H1 (cell line): ENCODE measurements at regions not wholly inside any gene's neighbourhood (a gene's known extent, or its start where the extent isn't known, plus 50 kb on each side); places are given as distances from the start of the nearest gene placed in this dataset.

ENCODE experiments used
- ASH2L ChIP-seq: fragments of 200-600, 300-600 bp; sonication (generic); IDR thresholded peaks from one replicate; pipeline ENCODE4 v1.7.1; 2017; ENCODE audit warnings: low read length
- BRCA1 ChIP-seq: IDR thresholded peaks from 2 replicates; pipeline ENCODE4 v1.6.1; 2012; ENCODE audit warnings: low read depth, low read length, improper control_type of control experiment
- CHD2 ChIP-seq: IDR thresholded peaks from 2 replicates; pipeline ENCODE4 v1.6.1; 2012; ENCODE audit warnings: low read length, improper control_type of control experiment
- EZH2 ChIP-seq: fragments of 200-600 bp; sonication (generic); IDR thresholded peaks from 2 replicates; pipeline ENCODE4 v1.7.1; 2012; ENCODE audit warnings: low read depth, mild to moderate bottlenecking, moderate library complexity, low read length, inconsistent platforms; ENCODE audit not compliant: severe bottlenecking
- HDAC2 ChIP-seq, 2 experiments: fragments of 300-600 bp in 1 of 2; sonication (generic) in 1 of 2; IDR thresholded peaks; 2 replicates each; pipeline ENCODE4 v1.6.1; 2011 to 2012; ENCODE audit warnings: low read depth in 2 of 2, low read length in 2 of 2, mild to moderate bottlenecking in 2 of 2, moderate library complexity in 2 of 2, borderline replicate concordance in 1 of 2, inconsistent platforms in 1 of 2
- JUN ChIP-seq: IDR thresholded peaks from 2 replicates; pipeline ENCODE4 v1.6.1; 2011; ENCODE audit warnings: low read depth, mild to moderate bottlenecking, improper control_type of control experiment, low read length
- JUND ChIP-seq: IDR thresholded peaks from 2 replicates; pipeline ENCODE4 v1.6.1; 2011; ENCODE audit warnings: mild to moderate bottlenecking, improper control_type of control experiment, low read length
- NRF1 ChIP-seq: IDR thresholded peaks from 2 replicates; pipeline ENCODE4 v1.6.1; 2011; ENCODE audit warnings: mild to moderate bottlenecking, low read depth, low read length, improper control_type of control experiment
- RAD21 ChIP-seq, 2 experiments: IDR thresholded peaks in 1 of 2; conservative IDR thresholded peaks in 1 of 2; 2 replicates each; pipeline ENCODE4 v1.6.1; 2011; ENCODE audit warnings: low read depth in 2 of 2, low read length in 2 of 2, improper control_type of control experiment in 1 of 2, inconsistent platforms in 1 of 2, mild to moderate bottlenecking in 1 of 2, moderate library complexity in 1 of 2
- TF ChIP-seq, protein P1 (sequence below): IDR thresholded peaks from 2 replicates; pipeline ENCODE4 v1.6.1; 2012; ENCODE audit warnings: low read length, inconsistent platforms
- TF ChIP-seq, protein P2 (sequence below), 3 experiments: IDR thresholded peaks; 1 replicate in 2 of 3; 2 replicates in 1 of 3; pipeline versions ENCODE4 v1.5.1 to v1.6.1; 2011; ENCODE audit warnings: low read length in 3 of 3, mild to moderate bottlenecking in 3 of 3, inconsistent platforms in 2 of 3, low read depth in 1 of 3, moderate library complexity in 1 of 3; ENCODE audit not compliant: insufficient read depth in 1 of 3; ENCODE audit errors: control extremely low read depth in 1 of 3

DNA sequence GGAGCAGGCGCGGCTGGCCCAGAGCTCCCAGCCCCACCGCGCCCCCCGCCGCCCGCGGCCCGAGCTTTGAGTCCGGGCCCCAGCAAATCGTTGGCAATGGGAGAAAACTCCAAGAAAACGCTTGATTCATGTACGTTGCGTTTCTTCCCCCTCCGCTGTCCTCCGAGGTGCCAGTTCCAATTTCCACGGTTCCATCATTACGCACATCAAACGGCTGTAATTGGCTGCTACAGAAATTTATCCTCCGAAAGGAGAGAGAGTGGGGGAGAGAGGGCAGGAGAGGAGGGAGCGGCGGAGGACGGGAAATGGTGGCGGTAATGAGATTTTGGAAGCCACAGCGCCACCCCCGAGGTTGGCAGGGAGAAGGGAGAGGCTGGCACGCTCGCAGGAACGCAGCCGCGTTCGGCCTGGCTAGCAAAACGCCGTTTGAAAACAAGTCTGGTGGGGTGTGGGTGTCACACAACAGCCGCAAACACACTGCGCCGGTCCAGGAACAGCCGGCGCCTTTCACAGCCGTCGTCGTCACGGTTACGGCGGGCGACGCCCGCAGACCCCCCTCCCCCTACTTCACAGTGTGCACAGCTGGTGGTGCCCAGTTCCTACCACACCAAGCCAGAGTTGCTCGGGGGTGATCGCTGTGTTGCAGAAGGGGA is 57.5 kb downstream of the UNCX start:
- TF ChIP-seq RAD21 (IDR thresholded peaks at IDR 0.05 in 1 of 2, conservative IDR thresholded peaks at IDR 0.05 in 1 of 2; ENCODE audit: low read depth in 2 of 2, low read length in 2 of 2) (no peak), CHD2 (no peak), BRCA1 (no peak), JUN (no peak), ASH2L (peak; percentile 72), NRF1 (no peak), JUND (no peak), EZH2 (peak; percentile 54), HDAC2 (IDR thresholded peaks at IDR 0.05; ENCODE audit: borderline replicate concordance in 1 of 2, low read depth in 2 of 2, low read length in 2 of 2) (peak in 1 of 2 experiments; percentile 69; a peak in 1 of 4 replicates)
- TF ChIP-seq, protein P1, sequence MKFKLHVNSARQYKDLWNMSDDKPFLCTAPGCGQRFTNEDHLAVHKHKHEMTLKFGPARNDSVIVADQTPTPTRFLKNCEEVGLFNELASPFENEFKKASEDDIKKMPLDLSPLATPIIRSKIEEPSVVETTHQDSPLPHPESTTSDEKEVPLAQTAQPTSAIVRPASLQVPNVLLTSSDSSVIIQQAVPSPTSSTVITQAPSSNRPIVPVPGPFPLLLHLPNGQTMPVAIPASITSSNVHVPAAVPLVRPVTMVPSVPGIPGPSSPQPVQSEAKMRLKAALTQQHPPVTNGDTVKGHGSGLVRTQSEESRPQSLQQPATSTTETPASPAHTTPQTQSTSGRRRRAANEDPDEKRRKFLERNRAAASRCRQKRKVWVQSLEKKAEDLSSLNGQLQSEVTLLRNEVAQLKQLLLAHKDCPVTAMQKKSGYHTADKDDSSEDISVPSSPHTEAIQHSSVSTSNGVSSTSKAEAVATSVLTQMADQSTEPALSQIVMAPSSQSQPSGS: no peak
- TF ChIP-seq, protein P2, sequence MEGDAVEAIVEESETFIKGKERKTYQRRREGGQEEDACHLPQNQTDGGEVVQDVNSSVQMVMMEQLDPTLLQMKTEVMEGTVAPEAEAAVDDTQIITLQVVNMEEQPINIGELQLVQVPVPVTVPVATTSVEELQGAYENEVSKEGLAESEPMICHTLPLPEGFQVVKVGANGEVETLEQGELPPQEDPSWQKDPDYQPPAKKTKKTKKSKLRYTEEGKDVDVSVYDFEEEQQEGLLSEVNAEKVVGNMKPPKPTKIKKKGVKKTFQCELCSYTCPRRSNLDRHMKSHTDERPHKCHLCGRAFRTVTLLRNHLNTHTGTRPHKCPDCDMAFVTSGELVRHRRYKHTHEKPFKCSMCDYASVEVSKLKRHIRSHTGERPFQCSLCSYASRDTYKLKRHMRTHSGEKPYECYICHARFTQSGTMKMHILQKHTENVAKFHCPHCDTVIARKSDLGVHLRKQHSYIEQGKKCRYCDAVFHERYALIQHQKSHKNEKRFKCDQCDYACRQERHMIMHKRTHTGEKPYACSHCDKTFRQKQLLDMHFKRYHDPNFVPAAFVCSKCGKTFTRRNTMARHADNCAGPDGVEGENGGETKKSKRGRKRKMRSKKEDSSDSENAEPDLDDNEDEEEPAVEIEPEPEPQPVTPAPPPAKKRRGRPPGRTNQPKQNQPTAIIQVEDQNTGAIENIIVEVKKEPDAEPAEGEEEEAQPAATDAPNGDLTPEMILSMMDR (IDR thresholded peaks at IDR 0.05; ENCODE audit: control extremely low read depth in 1 of 3, insufficient read depth in 1 of 3, low read depth in 1 of 3, low read length in 3 of 3): no peak
